RWPE2 (cell line): ENCODE measurements at regions not wholly inside any gene's neighbourhood (a gene's known extent, or its start where the extent isn't known, plus 50 kb on each side); places are given as distances from the start of the nearest gene placed in this dataset.
"Not testable (repeated sequence)": the region's sequence is repeated elsewhere in the genome, so short reads cannot be mapped to it uniquely, and the experiment has no call there.

ENCODE experiments used
- ATAC-seq: fragments of 200-7000 bp; cut with Tn5 transposase; 3 replicates; pipeline ENCODE4 v1.9.1; 2021; ENCODE audit warnings: low read depth
- DNase-seq: peaks from one replicate; pipeline ENCODE4 v3.0.0-alpha.2; 2020; ENCODE audit warnings: low spot score
- H3K27ac ChIP-seq: fragments of 450-650 bp; 2 replicates; pipeline ENCODE4 v1.5.1; 2017; ENCODE audit warnings: mild to moderate bottlenecking; ENCODE audit not compliant: poor library complexity, severe bottlenecking
- H3K27me3 ChIP-seq: fragments of 250-450 bp; sonication (Bioruptor Pico); 2 replicates; pipeline ENCODE4 v1.5.1; 2021; ENCODE audit warnings: mild to moderate bottlenecking, moderate library complexity; ENCODE audit not compliant: insufficient read depth, poor library complexity, severe bottlenecking
- H3K36me3 ChIP-seq: fragments of 250-450 bp; sonication (Bioruptor Pico); 2 replicates; pipeline ENCODE4 v1.5.1; 2020; ENCODE audit warnings: low read depth, mild to moderate bottlenecking, moderate library complexity
- H3K4me1 ChIP-seq: fragments of 250-450 bp; sonication (Bioruptor Pico); 2 replicates; pipeline ENCODE4 v1.5.1; 2021; ENCODE audit warnings: mild to moderate bottlenecking, moderate library complexity; ENCODE audit not compliant: insufficient read depth, poor library complexity, severe bottlenecking
- H3K4me3 ChIP-seq: fragments of 250-450 bp; sonication (Bioruptor Pico); 2 replicates; pipeline ENCODE4 v1.5.1; 2021; ENCODE audit warnings: mild to moderate bottlenecking, moderate library complexity; ENCODE audit not compliant: severe bottlenecking
- H3K9me3 ChIP-seq: fragments of 250-450 bp; sonication (Bioruptor Pico); 2 replicates; pipeline ENCODE4 v1.5.1; 2021; ENCODE audit warnings: mild to moderate bottlenecking, moderate library complexity; ENCODE audit not compliant: severe bottlenecking
- CTCF ChIP-seq: fragments of 450-650 bp; IDR thresholded peaks from one replicate; pipeline ENCODE4 v1.5.1; 2017; ENCODE audit warnings: mild to moderate bottlenecking, moderate library complexity; ENCODE audit not compliant: poor library complexity, severe bottlenecking

- no peak overlapping the region for H3K4me3 ChIP-seq
- DNase-seq (no peak), ATAC-seq (no peak)
- H3K36me3 ChIP-seq = no peaks in the 10 kb centered on the region
- TF ChIP-seq CTCF = no peak
- H3K27me3 ChIP-seq = peaks cover 1% of the 10 kb centered on the region
- no peaks in the 10 kb centered on the region for H3K9me3 ChIP-seq
- H3K4me1 ChIP-seq = no peaks in the 10 kb centered on the region
- no peak overlapping the region for H3K27ac ChIP-seq
These were observed 113.0 kb upstream of the RGS1 start for GRCh38 chr1:192462616-192463015.

GRCh38 chr1:192463661-192464060 lies 111.9 kb upstream of the RGS1 start:
- Histone ChIP-seq H3K36me3 (no peaks in the 10 kb centered on the region), H3K4me1 (no peaks in the 10 kb centered on the region), H3K9me3 (no peaks in the 10 kb centered on the region), H3K27me3 (no peaks in the 10 kb centered on the region), H3K27ac (no peak overlapping the region), H3K4me3 (no peak overlapping the region)
- no peak for DNase-seq
- TF ChIP-seq CTCF = no peak
- ATAC-seq = no peak

- DNase-seq, H3K9me3 ChIP-seq, H3K27me3 ChIP-seq, ATAC-seq, H3K4me1 ChIP-seq, H3K4me3 ChIP-seq, H3K27ac ChIP-seq, H3K36me3 ChIP-seq: not testable (repeated sequence)
These were observed 110.4 kb upstream of the RGS1 start for GRCh38 chr1:192465221-192465620.

- no peak overlapping the region for H3K4me3 ChIP-seq
- peaks cover 4% of the 10 kb centered on the region for H3K27me3 ChIP-seq
- H3K27ac ChIP-seq = no peak overlapping the region
- no peak for ATAC-seq
- no peak for DNase-seq
- peak; percentile 74 for TF ChIP-seq CTCF
- H3K9me3 ChIP-seq = no peaks in the 10 kb centered on the region
- peaks cover 3% of the 10 kb centered on the region for H3K4me1 ChIP-seq
- H3K36me3 ChIP-seq = no peaks in the 10 kb centered on the region
These were observed 101.4 kb upstream of the RGS1 start for GRCh38 chr1:192474080-192474683.

- no peak for TF ChIP-seq CTCF
- Histone ChIP-seq H3K4me1 (peaks cover 3% of the 10 kb centered on the region), H3K9me3 (no peaks in the 10 kb centered on the region), H3K4me3 (no peak overlapping the region), H3K27me3 (peaks cover 4% of the 10 kb centered on the region), H3K27ac (no peak overlapping the region), H3K36me3 (no peaks in the 10 kb centered on the region)
- DNase-seq (no peak), ATAC-seq (no peak)
These were observed 100.2 kb upstream of the RGS1 start for GRCh38 chr1:192475329-192475728.
